EH (cell line): ENCODE measurements at regions not wholly inside any gene's neighbourhood (a gene's known extent, or its start where the extent isn't known, plus 50 kb on each side); places are given as distances from the start of the nearest gene placed in this dataset.

Experiments used
- DNase-seq: peaks from one replicate; pipeline ENCODE4 v3.0.0-alpha.2; 2015; ENCODE audit warnings: low read depth

- no peak for DNase-seq
Measured at GRCh38 chr16:65671071-65671470, 549.2 kb upstream of the CDH11 start.

- no peak for DNase-seq
Measured at GRCh38 chr16:65668064-65668595, 546.3 kb upstream of the CDH11 start.

GRCh38 chr16:65667011-65667578 is 545.2 kb upstream of the CDH11 start:
- DNase-seq: peak; percentile 58

- DNase-seq: no peak
Measured at GRCh38 chr16:65666132-65666941, 544.5 kb upstream of the CDH11 start.

GRCh38 chr16:65665586-65665985 is 543.7 kb upstream of the CDH11 start:
- no peak for DNase-seq

- peak; percentile 44 for DNase-seq
Measured at GRCh38 chr16:65663774-65664173, 541.9 kb upstream of the CDH11 start.

- no peak for DNase-seq
Measured at GRCh38 chr16:65662256-65662655, 540.4 kb upstream of the CDH11 start.

GRCh38 chr16:65661558-65661957 is 539.7 kb upstream of the CDH11 start:
- no peak for DNase-seq

- peak; percentile 73 for DNase-seq
Measured at GRCh38 chr16:65660390-65660789, 538.5 kb upstream of the CDH11 start.

- no peak for DNase-seq
Measured at GRCh38 chr16:65659758-65660157, 537.9 kb upstream of the CDH11 start.

GRCh38 chr16:65658787-65659220 is 536.9 kb upstream of the CDH11 start:
- DNase-seq: peak; percentile 72

GRCh38 chr16:65658349-65658748 is 536.5 kb upstream of the CDH11 start:
- peak; percentile 92 for DNase-seq

GRCh38 chr16:65657556-65657955 is 535.7 kb upstream of the CDH11 start:
- DNase-seq: peak; percentile 28

- no peak for DNase-seq
Measured at GRCh38 chr16:65657071-65657494, 535.2 kb upstream of the CDH11 start.

GRCh38 chr16:65655802-65656201 is 533.9 kb upstream of the CDH11 start:
- DNase-seq: no peak

GRCh38 chr16:65648101-65648500 is 526.2 kb upstream of the CDH11 start:
- DNase-seq: no peak

- no peak for DNase-seq
Measured at GRCh38 chr16:65644821-65645220, 523.0 kb upstream of the CDH11 start.

GRCh38 chr16:65641762-65642289 is 520.0 kb upstream of the CDH11 start:
- no peak for DNase-seq

GRCh38 chr16:65641049-65641761 is 519.3 kb upstream of the CDH11 start:
- no peak for DNase-seq

- DNase-seq: no peak
Measured at GRCh38 chr16:65634833-65635232, 513.0 kb upstream of the CDH11 start.

GRCh38 chr16:65634291-65634690 is 512.4 kb upstream of the CDH11 start:
- DNase-seq: peak; percentile 9

- no peak for DNase-seq
Measured at GRCh38 chr16:65624666-65625065, 502.8 kb upstream of the CDH11 start.
